CD4-positive, alpha-beta T cell treated with Interleukin-2 at 100 ng/mL for 4 hours (primary cell): ENCODE measurements at regions not wholly inside any gene's neighbourhood (a gene's known extent, or its start where the extent isn't known, plus 50 kb on each side); places are given as distances from the start of the nearest gene placed in this dataset.

Experiments used
- DNase-seq: peaks from one replicate; pipeline ENCODE4 v3.0.0-alpha.2; 2020; ENCODE audit warnings: low spot score

DNA sequence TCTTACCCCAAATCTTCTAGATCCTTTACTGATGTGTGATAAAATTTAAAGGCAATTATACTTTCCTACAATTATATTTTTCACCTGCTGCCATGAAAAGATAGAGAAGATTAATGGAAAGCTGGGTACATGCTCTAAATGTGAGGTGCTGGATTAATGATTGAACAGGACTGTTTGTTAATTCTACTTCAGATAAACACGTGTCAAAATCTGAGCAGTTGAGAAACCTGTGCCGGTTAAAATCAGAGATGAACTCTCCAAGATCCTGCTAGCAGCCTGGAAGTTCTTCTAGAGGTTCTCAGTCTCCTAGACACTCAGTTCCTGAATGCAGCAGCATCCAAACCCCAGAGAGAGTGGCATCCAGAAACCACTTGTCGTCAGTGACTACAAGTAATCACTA, 69.2 kb downstream of the INHBA start:
- DNase-seq = no peak

DNA sequence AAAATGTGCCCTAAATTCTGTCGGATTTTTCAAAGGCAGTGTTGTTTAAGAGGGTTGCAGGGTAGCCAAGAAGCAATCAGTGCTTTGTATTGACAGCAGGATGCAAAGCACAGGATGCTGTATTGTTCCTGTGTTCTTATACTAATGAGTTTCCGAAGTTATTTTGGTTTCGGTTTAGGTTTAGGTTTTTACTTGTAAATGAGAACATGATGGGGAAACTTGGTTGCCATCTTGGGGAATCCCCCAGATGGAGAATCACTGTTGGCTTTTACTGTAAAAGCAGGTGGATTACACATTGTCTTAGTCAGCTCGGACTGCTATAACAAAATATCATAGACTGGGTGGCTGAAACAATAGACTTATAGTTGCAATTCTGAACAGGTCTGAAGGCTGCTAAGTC, 72.1 kb downstream of the INHBA start:
- DNase-seq = peak; percentile 1

DNA sequence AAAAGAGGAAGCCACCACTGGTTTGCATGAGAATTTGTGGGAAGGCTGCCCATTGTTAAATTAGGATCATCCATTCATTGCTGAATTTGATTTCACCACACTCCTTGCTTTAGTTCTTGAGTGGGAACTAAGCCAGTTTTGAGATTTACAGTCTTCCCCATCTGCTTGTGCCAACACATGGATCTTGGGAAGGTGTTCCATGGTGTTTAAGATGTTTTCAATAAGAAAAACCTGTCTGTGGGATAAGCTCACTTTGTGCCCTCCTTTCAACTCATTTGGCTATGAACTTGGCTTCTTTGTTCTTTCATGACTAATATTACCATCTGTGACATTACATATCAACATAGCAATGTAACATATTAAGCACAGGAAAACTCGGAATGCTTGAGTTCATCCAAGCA, 73.2 kb downstream of the INHBA start:
- no peak for DNase-seq

DNA sequence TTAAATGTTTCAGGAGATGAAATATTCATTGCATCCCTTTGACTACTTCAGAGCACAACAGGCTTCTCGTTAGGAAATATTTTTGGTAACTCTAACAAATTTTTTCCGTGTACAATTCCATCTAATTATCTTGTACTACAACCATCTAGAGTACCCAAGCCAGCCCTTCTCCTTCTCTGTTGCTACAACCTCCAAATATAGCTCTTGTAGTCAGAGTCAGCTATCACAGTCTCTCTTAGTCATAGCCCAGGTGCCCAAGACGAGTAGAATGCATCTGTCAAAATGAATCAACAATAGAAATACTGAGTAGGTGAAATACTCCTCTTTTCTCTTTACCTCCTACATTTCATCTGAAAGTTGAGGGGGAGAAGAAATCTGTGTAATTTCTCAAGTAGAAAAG, 74.0 kb downstream of the INHBA start:
- no peak for DNase-seq

DNA sequence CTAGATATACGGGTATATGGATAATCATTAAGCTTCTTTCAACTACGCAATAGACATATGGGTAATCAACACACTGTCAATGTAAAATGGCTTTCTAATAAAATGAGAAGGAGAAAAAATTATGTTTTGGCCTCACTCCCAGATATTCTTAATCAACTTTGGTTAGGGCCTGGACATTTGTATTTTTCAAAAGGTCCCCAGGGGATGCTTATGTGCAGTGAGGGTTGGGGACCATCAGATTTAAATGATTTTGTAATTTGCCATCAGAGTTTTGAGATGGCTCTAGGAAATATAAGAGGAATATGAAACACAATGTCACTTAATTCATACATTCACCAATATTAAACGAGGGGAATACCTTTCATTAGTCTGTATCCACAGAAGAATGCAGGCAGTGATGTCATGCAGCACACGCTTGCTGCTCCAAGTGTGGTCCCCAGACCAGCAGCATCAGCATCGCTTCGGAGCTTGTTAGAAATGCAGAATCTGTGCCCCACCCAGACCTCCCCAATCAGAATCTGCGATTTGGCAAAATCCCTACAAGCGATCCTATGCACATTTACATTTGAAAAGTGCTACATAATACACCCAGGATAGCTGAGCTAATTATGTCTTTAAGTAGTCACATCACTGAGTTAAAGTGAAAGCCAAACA, 75.1 kb downstream of the INHBA start:
- DNase-seq = no peak

DNA sequence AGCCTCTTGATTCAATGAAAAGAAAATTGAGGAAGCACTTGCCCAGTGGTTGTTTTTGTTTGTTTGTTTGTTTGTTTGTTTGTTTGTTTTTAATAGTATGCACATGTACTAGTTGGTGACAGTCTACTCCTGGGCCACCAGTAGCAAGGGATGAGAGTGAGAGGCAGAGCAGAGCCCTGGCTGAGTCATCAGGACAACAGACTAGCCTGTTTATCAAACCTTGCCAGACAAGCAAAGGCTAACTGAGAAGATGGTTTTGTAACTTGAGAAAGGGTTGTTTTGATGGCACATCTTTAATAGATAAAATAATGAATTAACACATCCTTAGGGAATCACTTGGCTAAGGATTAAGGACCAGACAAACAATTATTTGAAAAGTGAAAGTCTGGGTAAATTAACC, 78.1 kb downstream of the INHBA start:
- no peak for DNase-seq

DNA sequence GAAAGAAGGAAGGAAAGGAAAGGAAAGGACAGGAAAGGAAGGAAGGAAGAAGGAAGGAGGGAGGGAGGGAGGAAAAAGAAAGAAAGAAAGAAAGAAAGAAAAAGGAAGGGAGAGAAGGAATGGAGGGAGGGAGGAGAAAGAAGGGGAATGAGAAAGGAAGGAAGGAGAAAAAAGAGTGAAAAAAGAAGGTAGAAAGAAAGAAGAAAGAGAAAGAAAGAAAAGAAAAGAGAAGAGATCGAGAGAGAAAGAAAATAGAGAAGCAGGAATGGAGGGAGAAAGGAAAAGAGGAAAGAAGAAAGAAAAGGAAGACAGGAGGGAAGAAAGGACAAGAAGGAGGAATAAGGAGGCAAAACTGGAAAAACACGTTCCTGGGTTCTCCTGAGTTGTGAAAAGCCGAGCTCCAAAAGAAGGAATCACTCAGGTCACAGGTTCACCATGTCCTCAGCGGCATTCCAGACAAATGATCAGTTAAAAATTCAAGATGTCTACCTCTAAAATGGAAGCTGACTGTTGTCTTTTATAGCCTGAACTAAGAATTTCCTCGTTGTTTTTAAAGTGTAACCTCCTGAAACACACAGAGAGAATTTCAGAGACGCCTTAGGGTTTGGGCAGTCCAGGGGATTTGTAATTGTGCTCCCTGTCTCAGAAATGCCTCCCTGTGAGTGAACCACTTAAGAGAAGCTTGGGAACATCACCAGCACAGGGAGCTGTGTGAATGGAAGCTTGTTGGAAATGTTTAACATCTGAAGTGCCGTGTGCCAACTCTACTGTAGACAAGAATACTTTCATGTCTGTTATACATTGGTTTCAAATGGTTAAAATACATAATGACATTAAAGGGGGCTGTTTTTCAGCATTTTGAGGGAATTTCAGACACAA, 80.7 kb downstream of the INHBA start:
- no peak for DNase-seq

DNA sequence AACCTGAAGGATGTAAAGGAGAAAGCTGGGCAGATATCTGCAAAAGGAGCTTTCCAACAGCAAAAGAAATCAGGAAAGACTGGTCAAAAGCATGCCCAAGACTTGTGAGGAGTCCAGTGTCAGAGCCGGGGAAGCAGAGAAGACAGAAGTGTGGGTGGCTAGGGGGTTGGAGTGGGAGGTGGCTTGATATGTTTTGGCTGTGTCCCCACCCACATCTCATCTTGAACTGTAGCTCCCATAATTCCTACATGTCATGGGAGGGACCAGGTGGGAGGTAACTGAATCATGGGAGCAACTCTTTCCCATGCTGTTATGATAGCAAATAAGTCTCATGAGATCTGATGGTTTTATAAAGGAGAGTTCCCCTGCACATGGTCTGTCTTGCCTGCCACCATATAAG, 84.9 kb downstream of the INHBA start:
- DNase-seq = no peak

DNA sequence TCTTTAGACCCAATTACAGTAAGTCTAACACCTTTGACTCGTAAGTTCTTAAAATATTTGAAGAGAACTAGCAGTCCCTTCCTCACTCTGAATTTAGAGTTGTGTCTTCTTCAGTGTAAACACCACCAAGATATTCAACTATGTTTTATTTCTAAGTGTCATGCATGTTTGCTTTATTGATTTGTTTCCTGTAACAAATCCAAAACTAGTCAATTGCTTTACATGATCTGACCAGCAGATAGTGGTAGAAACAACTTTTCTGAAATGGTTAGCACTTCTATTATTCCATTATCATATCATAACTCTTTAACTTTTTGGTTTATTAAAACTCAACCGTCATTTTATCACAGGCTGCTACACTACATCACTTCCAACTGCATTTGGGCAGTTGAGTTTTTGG, 90.1 kb downstream of the INHBA start:
- no peak for DNase-seq

DNA sequence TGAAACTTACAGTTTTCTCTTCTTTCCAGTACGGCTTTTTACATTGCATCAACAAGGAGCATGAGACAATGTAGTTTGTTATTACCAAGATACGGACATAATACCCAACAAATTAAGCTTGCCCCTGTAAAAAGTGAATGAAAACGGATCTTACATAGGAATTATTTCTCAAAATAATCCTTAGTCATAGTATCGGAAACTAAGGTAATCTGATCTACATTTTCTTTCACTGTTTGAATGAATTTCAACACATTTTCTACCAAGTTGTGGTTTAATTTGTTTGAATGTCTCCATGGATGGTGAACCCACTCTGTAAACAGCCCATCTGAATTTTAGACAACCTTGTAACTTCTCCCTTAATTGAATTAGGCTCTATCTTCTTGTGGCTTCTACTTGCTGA, 90.5 kb downstream of the INHBA start:
- DNase-seq = no peak

DNA sequence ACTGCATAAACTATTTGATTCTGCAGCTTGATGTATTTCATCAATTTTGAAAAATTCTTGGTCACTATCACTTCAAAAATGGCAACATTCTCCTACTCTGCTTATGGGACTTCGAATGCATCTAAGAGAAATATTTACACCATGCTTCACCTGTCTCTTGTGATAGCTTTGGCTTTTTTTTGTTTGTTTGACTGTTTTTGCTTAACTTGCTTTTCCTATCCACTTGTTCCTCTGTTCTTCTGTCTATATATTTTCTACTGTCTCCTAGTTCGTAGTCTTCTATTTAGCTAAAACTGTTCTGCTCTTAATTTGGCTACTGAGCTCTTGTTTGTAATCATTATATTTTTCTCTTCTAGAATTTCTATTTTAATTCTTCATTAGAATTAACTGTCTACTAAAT, 94.4 kb downstream of the INHBA start:
- no peak for DNase-seq

DNA sequence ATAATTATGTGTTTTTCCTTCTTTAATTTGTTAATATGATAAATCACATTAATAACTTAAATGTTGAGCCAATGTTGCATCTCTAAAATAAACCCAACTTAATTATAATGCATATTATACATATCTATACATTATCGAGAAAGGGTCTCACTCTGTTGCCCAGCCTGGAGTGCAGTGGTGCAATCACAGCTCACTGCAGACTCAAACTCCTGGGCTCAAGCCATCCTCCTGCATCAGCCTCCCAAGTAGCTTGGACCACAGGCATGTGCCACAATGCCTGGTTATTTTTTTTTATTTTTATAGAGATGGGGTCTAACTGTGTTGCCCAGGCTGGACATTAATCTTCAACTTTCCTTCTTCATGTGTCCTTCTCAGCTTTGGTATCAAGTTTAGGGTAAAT, 98.9 kb downstream of the INHBA start:
- DNase-seq = no peak

DNA sequence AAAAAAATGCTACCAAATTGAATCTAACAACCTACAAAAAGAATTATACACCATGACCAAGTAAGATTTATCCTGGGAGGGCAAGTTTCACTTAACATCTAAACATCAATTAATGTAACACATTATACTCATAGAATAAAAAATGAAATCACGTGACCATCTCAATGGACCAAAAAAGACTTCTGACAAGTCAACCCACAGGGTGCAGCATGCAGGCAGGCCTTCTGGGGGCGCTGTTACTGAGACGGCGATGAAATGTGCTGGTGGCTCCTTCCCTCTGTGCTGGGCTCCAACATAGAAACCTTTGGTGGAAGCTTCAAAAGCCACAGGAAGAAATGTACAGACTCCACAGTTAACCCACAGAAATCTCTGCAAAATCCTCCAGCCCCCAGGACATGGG, 103.1 kb downstream of the INHBA start:
- no peak for DNase-seq

DNA sequence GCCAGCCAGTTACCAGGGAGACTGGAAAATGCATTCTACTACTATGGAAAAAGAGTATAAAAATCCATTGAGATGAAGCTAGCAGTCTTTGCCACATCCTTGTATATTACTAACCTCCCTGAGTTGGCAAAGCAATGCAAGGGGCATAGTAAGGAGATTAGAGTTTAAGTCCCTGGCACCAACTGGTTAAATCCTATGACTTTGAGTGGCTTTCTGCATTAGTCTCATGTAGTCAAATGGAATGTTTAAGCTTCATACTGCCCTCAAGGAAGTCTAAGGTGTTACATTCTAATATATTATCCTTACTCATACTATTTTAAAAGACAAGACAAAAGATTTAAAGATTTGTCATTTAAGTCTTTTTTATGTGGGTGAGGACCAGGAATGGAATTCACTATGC, 110.1 kb downstream of the INHBA start:
- DNase-seq = no peak

DNA sequence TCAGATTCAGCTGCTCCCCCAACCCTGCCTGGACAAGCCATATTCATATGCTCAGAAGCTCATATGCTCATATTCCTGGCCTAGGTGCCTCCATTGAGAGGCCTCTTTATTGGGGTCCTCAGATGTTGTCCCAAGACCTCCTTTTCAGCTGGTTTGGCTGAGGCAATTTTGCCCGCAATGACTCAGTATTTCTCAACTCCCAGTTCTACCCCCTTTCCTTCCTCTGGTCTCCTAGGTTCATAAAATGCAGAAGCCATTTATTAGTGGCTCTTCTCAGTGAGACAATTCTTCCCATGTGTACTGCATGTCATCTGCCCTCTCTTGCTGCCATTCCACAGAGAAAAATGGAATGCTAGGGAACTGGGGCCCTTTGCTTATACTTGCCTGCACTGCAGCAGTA, 110.7 kb downstream of the INHBA start:
- DNase-seq = no peak

DNA sequence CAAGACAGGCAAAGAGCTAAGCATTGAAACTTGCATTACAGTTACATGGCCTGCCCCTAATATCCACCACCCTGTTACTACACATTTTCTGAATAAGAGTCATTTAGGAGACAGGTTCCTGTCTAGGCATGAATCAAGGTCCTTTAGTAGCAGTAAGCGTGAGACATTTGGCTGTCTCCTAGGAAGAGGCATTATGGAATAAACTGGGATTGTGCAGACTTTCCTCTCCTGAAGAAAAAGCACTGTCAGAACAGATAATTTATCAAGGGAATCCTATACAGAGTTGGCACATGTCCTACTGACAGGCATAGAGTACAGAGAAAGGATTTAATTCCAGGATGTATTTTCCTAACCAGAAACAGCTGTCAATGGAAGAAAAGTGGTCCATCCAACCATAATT, 111.9 kb downstream of the INHBA start:
- no peak for DNase-seq

DNA sequence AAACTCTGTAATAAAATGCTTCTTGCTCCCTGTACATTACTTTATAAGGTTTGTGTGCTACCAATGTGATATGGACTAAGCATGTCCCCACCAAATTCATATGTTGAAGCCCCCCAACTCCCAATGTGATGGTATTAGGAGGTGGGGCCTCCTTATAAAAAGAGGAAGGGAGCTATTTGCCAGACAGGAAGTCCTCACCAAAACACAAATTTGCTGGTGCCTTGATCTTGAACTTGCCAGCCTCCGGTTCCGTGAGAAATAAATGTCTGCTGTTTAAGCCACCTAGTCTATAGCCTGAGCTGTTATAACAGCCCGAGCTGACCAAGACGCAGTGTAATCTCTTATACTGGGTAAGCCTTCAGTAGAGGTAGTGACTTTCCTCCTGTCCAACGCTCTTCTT, 114.5 kb downstream of the INHBA start:
- DNase-seq = no peak

DNA sequence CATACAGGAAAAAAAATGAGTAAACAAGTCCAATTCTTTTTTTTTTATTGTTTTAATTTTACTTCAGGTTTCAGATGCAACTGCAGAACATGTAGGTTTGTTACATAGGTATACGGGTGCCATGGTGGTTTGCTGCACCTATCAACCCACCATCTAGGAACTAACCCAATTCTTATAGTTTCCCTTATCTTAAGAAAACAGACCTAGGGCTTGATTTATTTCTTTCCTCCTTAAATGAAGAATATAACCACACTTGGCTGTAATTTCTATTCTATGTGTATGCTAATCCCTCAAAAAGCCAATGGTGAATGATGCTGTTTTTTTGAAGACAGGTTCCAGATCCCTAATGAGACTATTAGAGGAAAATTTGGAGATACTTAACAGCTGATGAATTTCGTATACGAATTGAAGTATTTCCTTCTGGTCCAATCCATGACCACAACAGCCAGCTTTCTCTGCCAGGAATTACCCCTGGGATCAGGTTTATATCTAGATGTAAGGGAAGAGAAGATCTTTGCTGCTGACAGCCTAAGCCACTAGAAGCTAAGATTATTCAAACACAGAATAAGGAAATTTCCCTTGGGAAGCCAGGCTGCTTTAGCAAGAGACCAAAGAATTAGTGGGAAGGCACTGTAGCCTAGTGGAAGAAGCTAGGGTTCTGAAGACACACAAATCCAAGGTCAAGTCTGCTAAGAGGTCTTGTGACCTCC, 115.8 kb downstream of the INHBA start:
- no peak for DNase-seq

DNA sequence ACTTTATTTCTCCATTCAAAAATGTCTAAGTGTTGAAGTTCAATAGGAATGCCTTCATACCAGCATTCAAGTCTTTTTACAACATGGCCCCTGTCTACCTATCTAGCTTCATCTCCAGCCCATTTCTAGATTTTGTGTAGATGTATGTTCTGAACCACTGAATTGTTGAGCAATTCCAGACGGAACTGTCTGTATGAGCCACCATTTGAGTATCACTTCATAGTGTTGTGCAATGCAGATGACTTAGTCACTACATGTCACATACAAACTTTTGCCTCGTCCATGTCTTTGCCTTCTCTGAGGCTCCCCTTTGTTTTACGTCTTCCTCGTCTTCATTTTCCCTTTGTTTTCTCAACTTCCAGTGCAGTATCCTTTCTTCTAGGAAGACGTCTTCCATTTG, 118.1 kb downstream of the INHBA start:
- DNase-seq = no peak

DNA sequence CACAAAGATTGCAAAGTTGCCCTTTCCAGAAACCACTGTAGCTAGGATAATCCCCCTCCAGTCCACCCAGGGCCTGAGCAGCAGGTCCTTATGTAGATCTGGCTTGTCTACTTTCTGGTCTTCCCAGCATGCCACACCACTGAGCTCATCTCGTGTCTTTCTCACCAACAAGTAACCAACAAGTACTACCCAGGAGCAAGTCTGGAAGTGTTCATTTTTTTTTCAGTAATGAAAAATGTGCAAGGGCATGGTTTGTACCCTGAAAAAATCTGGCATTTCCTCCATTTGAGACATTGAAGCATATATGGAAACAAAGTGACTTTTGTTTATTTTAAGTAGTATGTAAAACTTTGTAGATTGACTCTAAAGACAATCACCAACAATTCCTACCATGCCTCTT, 120.8 kb downstream of the INHBA start:
- no peak for DNase-seq

DNA sequence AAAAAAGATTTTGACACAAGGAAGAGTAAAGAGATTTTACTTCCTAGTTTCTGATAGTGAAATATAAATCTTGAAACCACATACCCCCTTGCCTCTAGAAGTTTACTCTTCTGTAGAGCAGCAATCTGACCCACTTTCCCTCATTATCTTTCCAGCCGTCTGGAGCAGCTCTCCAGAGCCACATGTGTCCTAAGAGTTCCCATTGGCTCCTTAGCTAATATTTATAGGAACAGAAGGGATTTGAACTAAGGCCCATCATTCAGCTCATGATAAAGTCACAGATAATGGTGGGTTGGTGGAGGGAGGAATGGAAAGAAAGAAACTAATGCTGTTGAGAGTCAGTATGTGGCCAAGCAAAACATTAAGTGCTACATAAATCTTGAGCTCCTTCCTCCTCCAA, 121.8 kb downstream of the INHBA start:
- DNase-seq = no peak

DNA sequence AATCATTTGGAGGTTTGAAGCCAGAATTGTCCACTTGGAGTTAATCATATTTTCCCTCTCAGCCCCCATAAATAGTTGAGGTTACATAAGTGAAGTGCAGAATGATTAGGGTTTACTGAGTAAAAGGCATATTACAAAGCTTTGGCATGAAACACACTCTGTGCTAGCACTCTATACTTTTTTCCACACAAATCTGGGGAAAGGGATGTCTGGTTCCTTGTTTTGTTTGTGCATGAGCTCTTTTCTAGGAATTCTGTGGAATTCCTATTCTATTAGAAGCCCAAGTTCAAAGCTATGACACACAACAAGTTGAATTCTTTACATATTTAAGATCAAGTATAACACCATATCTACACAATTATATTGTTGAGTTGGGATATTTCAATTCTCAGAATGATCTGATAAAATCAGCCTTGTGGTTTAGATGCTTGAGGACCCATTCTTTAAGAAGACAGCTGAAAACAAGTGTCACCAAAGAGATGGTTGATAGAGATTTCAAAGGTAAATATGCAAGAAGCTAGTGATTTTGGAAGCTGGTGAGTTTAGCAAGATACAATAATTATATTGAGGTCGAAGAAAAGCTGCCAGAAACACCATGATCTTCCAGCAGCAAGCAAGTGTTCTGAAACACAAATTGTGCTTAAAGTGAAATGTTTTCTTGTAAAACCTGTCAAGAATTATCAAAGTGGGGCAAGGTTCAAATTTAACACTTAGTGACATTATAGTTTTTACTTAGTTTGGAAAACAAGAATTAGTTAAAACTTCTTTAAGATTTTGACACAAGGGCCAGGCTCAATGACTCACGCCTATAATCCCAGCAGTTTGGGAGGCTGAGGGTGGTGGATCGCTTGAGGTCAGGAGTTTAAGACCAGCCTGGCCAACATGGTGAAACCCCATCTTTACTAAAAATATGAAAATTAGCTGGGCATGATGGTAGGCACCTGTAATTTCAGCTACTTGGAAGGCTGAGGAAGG, 122.6 kb downstream of the INHBA start:
- DNase-seq = no peak
